ENCODE measurements at regions not wholly inside any gene's neighbourhood (a gene's known extent, or its start where the extent isn't known, plus 50 kb on each side); places are given as distances from the start of the nearest gene placed in this dataset.

- TF ChIP-seq, protein P1, sequence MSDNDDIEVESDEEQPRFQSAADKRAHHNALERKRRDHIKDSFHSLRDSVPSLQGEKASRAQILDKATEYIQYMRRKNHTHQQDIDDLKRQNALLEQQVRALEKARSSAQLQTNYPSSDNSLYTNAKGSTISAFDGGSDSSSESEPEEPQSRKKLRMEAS (IDR thresholded peaks at IDR 0.05; ENCODE audit: insufficient read depth, insufficient read length), result no peak
- TF ChIP-seq, protein P2, sequence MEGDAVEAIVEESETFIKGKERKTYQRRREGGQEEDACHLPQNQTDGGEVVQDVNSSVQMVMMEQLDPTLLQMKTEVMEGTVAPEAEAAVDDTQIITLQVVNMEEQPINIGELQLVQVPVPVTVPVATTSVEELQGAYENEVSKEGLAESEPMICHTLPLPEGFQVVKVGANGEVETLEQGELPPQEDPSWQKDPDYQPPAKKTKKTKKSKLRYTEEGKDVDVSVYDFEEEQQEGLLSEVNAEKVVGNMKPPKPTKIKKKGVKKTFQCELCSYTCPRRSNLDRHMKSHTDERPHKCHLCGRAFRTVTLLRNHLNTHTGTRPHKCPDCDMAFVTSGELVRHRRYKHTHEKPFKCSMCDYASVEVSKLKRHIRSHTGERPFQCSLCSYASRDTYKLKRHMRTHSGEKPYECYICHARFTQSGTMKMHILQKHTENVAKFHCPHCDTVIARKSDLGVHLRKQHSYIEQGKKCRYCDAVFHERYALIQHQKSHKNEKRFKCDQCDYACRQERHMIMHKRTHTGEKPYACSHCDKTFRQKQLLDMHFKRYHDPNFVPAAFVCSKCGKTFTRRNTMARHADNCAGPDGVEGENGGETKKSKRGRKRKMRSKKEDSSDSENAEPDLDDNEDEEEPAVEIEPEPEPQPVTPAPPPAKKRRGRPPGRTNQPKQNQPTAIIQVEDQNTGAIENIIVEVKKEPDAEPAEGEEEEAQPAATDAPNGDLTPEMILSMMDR (IDR thresholded peaks at IDR 0.05; ENCODE audit: extremely low read depth in 1 of 2, insufficient read depth in 1 of 2, low read depth in 1 of 2, low read length in 2 of 2), result no peak
- no peak for TF ChIP-seq EZH2 (IDR thresholded peaks at IDR 0.05; ENCODE audit: borderline replicate concordance, low read depth, low read length, severe bottlenecking)
- no peak for TF ChIP-seq POLR2A (IDR thresholded peaks at IDR 0.05; ENCODE audit: low read depth, low read length)
- TF ChIP-seq POLR2AphosphoS5 (IDR thresholded peaks at IDR 0.05; ENCODE audit: insufficient read depth, low read depth, low read length), result no peak
Measured at GRCh38 chr9:129430940-129431643, 189.8 kb downstream of the C9orf50 start.

All from endothelial cell of umbilical vein (primary cell).